C4-2B (cell line): ENCODE measurements at regions not wholly inside any gene's neighbourhood (a gene's known extent, or its start where the extent isn't known, plus 50 kb on each side); places are given as distances from the start of the nearest gene placed in this dataset.

Source experiments
- CTCF ChIP-seq: fragments of 450-650 bp; conservative IDR thresholded peaks from 2 replicates; pipeline ENCODE4 v1.5.1; 2017; ENCODE audit warnings: mild to moderate bottlenecking
- ZFX ChIP-seq: fragments of 450-650 bp; IDR thresholded peaks from 2 replicates; pipeline ENCODE4 v1.6.1; 2017

- TF ChIP-seq CTCF (no peak), ZFX (no peak)
Measured at GRCh38 chr1:112788054-112788453, 72.9 kb upstream of the PPM1J start.
